Stimulated activated effector memory CD8-positive, alpha-beta T cell treated with anti-CD3 and anti-CD28 coated beads, Interleukin-12 subunit alpha, Interleukin-12 subunit beta, amount 100 ng/mL, for 72 hours (primary cell): ENCODE measurements at regions not wholly inside any gene's neighbourhood (a gene's known extent, or its start where the extent isn't known, plus 50 kb on each side); places are given as distances from the start of the nearest gene placed in this dataset.

ENCODE experiments used
- ATAC-seq: fragments of 150-1000 bp; cut with Tn5 transposase; 2 replicates; pipeline ENCODE4 v1.10.0; 2021
- DNase-seq, 2 donors: peaks; one replicate each; pipeline ENCODE4 v3.0.0; 2021 to 2022; ENCODE audit warnings: low spot score in 2 of 2
- H3K27ac Mint-ChIP-seq: one replicate; pipeline ENCODE4 v1.8.0; 2022; ENCODE audit warnings: mild to moderate bottlenecking, mixed read lengths
- H3K36me3 Mint-ChIP-seq: one replicate; pipeline ENCODE4 v1.8.0; 2022; ENCODE audit warnings: mild to moderate bottlenecking, mixed read lengths
- H3K4me1 Mint-ChIP-seq: one replicate; pipeline ENCODE4 v1.8.0; 2022; ENCODE audit warnings: mixed read lengths
- H3K4me3 Mint-ChIP-seq: one replicate; pipeline ENCODE4 v1.8.0; 2022; ENCODE audit warnings: mild to moderate bottlenecking, mixed read lengths
- H3K9me3 Mint-ChIP-seq: one replicate; pipeline ENCODE4 v1.8.0; 2022; ENCODE audit warnings: mixed read lengths

DNA sequence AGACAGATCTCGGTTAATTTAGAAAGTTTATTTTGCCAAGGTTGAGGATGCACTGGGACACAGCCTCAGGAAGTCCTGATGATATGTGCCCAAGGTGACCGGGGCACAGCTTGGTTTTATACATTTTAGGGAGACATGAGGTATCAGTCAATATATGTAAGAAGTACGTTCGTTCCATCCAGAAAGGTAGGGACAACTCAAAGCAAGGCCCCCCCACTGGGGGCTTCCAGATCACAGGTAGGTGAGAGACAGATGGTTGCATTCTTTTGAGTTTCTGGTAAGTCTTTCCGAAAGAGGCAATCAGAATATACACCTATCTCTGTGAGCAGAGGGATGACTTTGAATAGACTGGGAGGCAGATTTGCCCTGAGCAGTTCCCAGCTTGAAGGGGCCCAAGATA lies 60.4 kb upstream of the VTCN1 start:
- no peaks in the 10 kb centered on the region for H3K36me3 Mint-ChIP-seq
- H3K4me1 Mint-ChIP-seq, result no peaks in the 10 kb centered on the region
- ATAC-seq (no peak), DNase-seq (no peak)
- H3K4me3 Mint-ChIP-seq, result no peak overlapping the region
- H3K27ac Mint-ChIP-seq, result no peak overlapping the region
- H3K9me3 Mint-ChIP-seq, result no peaks in the 10 kb centered on the region

DNA sequence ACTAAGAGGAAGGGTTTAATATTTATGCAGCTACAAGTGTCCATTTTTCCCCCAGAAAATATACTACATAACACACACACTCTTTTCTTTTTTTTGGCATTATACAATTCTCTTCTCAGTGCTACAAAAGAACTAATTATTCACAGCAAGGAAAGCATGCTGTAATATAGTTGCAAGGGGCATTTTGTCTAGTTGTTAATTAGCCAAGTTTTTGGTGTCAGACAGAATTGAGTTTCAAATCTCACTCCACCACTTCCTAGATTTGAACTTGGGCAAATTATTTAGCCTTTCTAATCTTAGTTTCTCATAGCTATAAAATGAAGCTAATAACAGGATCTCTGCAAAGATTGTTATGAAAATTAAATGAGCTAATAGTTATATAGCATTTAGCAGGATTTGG lies 60.0 kb upstream of the VTCN1 start:
- DNase-seq (no peak), ATAC-seq (no peak)
- Mint-ChIP-seq H3K27ac (no peak overlapping the region), H3K4me3 (no peak overlapping the region), H3K9me3 (no peaks in the 10 kb centered on the region), H3K4me1 (no peaks in the 10 kb centered on the region), H3K36me3 (no peaks in the 10 kb centered on the region)

DNA sequence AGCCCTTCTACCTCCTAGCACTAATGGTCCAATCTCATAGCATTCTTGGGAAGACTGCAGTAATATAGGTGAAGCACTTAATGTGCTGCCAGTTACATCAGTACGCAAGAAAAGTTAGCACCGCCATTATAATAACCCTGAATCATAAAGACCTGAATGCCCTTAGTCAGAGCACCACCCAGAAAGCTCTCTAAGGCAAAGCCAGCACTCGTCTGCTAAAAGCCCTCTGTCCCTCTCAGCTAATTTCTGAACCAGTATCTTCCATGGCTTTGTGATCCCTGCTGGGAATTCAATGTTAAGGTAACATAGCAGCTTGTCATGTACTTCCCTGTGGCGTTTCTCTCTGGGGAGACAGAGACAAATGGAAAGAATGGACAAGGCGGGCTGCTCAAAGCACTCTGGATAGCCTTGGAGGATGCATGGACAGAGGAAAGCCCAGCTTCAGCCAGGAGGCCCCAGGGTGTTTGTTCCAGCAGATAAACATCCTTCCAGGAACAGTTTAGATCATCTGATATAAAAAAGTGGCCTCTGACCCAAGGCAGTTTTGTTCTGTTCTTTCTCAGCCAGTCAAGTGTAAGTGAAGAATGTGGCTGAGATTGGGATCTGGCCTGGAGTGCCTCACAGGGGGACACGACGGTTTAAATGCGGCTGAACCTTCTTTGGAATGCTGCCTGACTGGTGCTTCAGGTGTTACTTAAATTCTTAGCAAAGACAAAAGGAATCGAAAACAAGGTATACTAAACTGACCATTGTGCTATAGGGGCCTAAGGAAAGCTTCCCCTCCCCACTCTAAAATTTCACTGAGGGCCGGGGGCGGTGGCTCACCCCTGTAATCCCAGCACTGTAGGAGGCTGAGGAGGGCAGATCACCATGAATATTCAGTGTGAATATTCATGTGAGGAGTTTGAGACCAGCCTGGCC lies 58.1 kb upstream of the VTCN1 start:
- H3K27ac Mint-ChIP-seq, result no peak overlapping the region

DNA sequence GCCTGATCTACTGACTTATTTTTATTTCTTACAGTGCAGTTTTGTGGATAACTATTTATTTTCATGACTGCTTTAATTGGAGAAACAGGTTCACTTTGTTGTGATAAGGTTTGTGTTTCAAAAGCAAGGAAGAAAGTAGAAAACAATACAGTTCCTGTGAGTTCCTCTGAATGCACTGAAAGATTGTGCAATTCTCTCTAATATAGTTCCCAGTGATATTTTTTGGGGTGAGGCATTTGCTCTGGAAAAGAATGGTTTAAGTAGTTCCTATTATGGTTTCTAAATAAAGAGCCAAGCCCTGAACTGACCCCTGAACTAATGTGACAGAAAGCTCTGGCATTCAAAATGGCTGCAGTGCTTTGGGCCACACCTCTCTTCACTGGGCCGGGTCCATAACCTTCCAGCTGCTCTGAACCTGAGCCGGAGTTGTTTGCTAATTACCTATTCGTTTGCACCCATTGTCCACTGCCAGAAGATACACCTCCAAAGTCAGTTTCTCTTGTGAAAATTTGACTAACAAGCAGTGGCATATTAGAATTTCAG lies 56.6 kb upstream of the VTCN1 start:
- no peak overlapping the region for H3K4me3 Mint-ChIP-seq
- H3K27ac Mint-ChIP-seq, result no peak overlapping the region
- ATAC-seq (no peak), DNase-seq (no peak)
- no peaks in the 10 kb centered on the region for H3K9me3 Mint-ChIP-seq
- H3K36me3 Mint-ChIP-seq, result no peaks in the 10 kb centered on the region
- no peaks in the 10 kb centered on the region for H3K4me1 Mint-ChIP-seq

More for the DNA sequence above, 58.1 kb upstream of the VTCN1 start:
- ATAC-seq, result no peak
- Mint-ChIP-seq H3K9me3 (no peaks in the 10 kb centered on the region), H3K4me1 (no peaks in the 10 kb centered on the region), H3K4me3 (no peak overlapping the region), H3K36me3 (no peaks in the 10 kb centered on the region)
- DNase-seq, result no peak

DNA sequence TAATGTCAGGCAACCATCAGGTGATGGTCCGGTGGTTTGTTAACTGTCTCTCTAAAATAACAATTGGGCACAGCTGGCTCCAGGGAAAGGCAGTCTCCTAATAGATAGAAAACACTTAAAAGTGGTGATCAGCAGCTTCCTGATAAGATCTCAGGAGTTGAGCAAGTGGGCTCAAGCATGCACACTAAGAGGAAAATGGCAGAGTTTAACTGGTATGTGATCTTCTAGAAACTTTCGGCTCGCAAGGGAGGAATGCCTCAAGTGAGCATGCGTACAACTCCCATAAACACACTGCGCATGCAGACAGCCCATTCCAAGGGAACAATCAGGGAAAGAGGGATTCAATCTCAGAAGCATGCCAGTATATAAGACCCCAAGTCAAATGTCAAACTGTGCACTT lies 52.2 kb upstream of the VTCN1 start:
- Mint-ChIP-seq H3K9me3 (no peaks in the 10 kb centered on the region), H3K27ac (no peak overlapping the region), H3K36me3 (no peaks in the 10 kb centered on the region)

DNA sequence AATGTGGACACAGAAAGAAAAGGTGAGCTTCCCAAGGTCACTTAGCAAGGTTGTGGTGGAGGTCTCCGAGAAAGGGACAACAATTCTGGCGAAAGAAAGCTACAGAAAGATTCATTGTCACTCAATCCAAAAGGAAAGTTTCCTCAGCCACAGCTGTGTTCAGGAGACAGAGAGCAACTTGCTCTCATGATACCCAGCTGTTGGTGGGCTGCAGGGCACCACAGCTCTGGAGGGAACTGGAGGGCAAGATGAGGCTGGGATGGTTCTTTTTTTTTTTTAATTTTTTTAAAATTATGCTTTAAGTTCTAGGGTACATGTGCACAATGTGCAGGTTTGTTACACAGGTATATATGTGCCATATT lies 50.7 kb upstream of the VTCN1 start:
- H3K27ac Mint-ChIP-seq, result no peak overlapping the region

More for the DNA sequence above, 52.2 kb upstream of the VTCN1 start:
- ATAC-seq (no peak), DNase-seq (no peak)
- Mint-ChIP-seq H3K4me1 (no peaks in the 10 kb centered on the region), H3K4me3 (no peak overlapping the region)

DNA sequence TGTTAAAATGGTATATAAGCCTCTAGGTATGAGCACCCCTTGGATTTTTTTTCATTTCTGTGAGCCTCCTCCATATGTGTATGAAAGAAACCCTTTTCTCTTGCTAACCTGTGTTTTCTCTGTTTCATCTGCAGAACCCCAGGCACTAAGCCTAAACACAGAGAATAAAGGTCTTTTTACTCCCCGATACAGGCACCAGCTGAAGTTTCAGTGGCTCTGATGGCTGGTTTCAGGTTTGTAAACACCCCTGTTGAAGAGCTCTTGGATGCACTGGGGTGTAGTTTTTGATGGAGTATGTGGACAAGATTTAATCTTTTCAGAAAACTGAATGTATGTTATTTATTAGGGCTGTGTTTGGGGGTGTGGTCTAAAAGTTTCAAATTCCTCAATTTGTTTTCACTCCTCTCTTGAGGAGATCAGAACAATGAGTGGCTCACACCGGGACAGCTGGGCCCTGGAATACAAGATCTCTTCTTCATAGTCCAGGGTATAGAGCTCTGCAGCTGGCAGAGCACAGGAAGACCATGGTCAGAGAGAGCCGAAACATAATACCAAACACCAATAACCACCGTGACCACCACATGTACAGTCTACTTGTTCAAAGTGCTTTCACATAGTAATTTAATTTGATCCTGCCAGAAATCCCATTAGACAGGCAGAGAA lies 50.2 kb upstream of the VTCN1 start:
- ATAC-seq, result no peak
- Mint-ChIP-seq H3K36me3 (no peaks in the 10 kb centered on the region), H3K27ac (no peak overlapping the region), H3K9me3 (no peaks in the 10 kb centered on the region), H3K4me3 (no peak overlapping the region), H3K4me1 (no peaks in the 10 kb centered on the region)
- DNase-seq, result no peak

More for the DNA sequence above, 50.7 kb upstream of the VTCN1 start:
- H3K36me3 Mint-ChIP-seq, result no peaks in the 10 kb centered on the region
- H3K4me1 Mint-ChIP-seq, result no peaks in the 10 kb centered on the region
- no peak for ATAC-seq
- H3K4me3 Mint-ChIP-seq, result no peak overlapping the region
- H3K9me3 Mint-ChIP-seq, result no peaks in the 10 kb centered on the region
- no peak for DNase-seq
